ENCODE measurements at regions not wholly inside any gene's neighbourhood (a gene's known extent, or its start where the extent isn't known, plus 50 kb on each side); places are given as distances from the start of the nearest gene placed in this dataset.

GRCh38 chr18:2485983-2486382 lies 85.3 kb downstream of the METTL4 start:
- TF ChIP-seq CTCF (IDR thresholded peaks at IDR 0.05; ENCODE audit: borderline replicate concordance, extremely low read depth, low read length, poor library complexity, severe bottlenecking): no peak
- no peak for TF ChIP-seq EZH2 (IDR thresholded peaks at IDR 0.05; ENCODE audit: borderline replicate concordance, low read depth, low read length, severe bottlenecking)

Measured in DND-41 (cell line).